SK-N-MC (cell line): ENCODE measurements at regions not wholly inside any gene's neighbourhood (a gene's known extent, or its start where the extent isn't known, plus 50 kb on each side); places are given as distances from the start of the nearest gene placed in this dataset.

Experiments
- EZH2 ChIP-seq: fragments of 200-600 bp; sonication (generic); IDR thresholded peaks from one replicate; pipeline ENCODE4 v1.6.1; 2017; ENCODE audit warnings: antibody characterized with exemption
- FOXP2 ChIP-seq: optimal IDR thresholded peaks from 2 replicates; pipeline ENCODE3; 2011; ENCODE audit warnings: mild to moderate bottlenecking, moderate library complexity; ENCODE audit not compliant: insufficient read depth; ENCODE audit errors: extremely low read length, control extremely low read depth
- POLR2AphosphoS5 ChIP-seq: IDR thresholded peaks from 2 replicates; pipeline ENCODE4 v1.6.1; 2012; ENCODE audit warnings: mild to moderate bottlenecking, low read depth, low read length, borderline replicate concordance

- TF ChIP-seq EZH2 (no peak), POLR2AphosphoS5 (no peak), FOXP2 (no peak)
These were observed 64.7 kb upstream of the ESRRB start for GRCh38 chr14:76311079-76311758.
